D341Med (cell line): ENCODE measurements at regions not wholly inside any gene's neighbourhood (a gene's known extent, or its start where the extent isn't known, plus 50 kb on each side); places are given as distances from the start of the nearest gene placed in this dataset.
A peak's percentile ranks its signal among the peaks of the same experiment; 100 is the strongest.

Experiments
- DNase-seq: peaks from one replicate; pipeline ENCODE4 v3.0.0; 2012; ENCODE audit warnings: low spot score

DNA sequence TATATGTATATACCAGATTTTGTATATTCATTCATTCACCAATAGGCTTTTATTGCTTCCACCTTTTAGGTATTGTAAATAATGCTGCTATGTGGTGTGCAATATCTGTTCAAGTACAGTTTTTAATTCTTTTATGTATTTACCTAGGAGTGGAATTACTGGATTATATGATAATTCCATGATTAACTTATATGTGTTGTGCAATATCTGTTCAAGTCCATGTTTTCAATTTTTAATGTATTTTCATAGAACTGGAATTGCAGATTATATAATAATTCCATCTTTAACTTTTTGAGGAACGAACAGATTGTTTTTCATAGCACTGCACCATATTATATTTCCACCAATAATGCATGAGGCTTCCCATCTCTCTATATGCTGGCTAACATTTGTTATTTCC, 50.6 kb upstream of the L3MBTL4 start:
- no peak for DNase-seq

DNA sequence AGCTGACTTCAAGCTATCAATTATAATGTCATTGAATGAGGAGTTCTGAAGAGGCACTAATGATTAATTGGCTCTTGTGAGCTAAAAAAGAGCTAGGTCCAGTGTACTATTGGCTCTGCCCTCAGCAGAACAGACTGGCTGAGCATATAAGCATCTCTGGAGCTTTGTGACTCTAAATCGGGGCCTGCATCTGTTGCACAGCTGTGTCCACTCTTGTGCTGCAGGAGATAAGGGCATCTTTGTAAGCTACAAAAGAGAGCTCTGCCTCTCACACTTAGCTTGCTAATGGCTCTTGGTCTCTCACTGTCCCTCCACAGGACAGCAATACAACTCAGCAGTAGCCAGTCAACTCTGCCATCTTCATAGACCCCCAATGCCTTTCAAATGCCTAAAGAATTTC, 61.5 kb upstream of the L3MBTL4 start:
- no peak for DNase-seq

DNA sequence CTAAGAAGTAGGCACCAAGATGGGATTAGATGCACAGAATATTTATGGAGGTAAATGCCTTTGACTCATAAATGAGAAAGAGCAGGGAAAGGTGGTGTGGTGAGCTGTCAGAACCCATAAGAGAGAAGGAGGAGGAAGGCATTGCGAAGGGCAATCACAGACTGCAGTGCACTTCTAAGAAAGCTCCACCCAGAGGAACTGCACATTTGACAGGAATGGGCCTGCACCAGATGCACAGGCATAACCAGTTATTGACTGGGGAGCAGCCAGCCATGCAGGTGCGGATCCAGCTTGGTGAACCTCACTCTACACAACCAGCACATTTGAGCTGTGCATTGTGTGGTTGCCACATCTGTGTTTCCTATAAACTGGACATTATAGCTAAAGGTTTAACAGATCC, 62.2 kb upstream of the L3MBTL4 start:
- no peak for DNase-seq

DNA sequence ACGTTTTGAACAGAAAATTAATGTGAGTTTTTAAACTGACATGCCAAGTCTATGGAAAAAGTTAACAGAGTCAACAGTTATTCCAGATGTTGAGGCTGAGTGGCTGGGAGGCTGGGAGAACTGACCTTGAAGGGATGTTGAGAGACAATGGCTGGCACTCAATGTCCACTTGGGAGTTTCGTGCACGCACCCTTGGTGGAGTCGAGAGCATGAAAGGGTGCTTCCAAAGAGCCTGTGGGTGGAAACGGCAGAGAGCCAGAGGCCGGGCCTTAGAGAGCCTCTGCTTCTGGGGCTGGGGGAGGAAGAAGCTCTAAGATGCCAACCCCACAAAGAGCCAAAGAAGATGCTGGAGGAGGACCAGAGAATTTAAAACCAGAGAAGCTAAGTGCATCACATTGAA, 63.4 kb upstream of the L3MBTL4 start:
- no peak for DNase-seq

DNA sequence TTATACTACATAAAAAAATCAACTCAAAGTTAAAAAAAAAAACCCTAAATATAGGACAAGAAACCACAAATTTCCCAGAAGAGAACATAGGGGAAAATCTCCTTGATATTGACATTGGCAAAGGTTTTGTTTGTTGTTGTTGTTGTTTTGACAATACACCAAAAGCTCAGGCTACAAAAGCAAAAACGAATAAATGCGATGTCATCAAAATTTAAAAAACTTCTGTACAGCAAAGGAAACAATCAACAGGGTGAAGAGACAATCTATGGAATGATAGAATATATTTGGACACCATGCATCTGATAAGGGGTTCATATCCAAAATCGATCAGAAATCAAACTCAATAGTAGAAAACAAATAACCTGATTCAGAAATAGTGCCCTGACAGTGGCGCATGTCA, 65.0 kb upstream of the L3MBTL4 start:
- DNase-seq: no peak

DNA sequence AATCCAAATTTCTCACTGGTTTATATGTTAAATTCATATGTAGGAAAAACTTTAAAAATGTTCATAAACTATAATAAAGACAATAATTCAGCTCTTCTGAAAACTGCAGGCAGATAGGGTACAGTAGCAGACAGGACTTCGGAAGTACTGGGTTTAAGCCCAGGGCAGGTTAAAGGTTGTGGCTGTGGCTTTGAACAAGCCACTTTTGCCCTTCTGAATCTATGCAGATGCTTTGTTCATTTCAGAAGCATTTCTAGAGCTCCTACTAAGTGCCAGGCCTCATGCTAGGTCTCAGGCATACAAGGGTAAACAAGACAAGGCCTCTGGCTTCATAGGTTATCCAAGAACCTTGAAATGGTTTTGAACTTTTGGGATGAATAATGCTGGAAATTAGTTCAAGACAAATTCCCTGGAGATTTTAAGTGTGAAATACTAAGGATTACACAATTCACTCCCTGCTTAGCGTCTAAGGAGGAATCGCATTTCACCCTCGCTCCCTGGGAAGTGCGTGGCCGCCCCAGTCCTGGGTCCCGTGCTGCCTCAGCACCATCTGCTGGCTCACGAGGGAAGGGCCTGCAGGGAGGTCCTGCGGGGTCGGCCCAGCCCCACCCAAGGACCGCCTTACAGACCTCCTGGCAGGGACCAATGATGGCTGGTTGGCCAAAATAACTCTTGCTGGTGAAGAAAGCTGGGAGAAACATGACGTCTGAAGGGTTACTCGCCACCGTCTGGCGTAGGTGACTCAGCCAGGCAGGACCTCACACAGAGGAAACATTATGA, 67.7 kb upstream of the L3MBTL4 start:
- peak; percentile 86 for DNase-seq

DNA sequence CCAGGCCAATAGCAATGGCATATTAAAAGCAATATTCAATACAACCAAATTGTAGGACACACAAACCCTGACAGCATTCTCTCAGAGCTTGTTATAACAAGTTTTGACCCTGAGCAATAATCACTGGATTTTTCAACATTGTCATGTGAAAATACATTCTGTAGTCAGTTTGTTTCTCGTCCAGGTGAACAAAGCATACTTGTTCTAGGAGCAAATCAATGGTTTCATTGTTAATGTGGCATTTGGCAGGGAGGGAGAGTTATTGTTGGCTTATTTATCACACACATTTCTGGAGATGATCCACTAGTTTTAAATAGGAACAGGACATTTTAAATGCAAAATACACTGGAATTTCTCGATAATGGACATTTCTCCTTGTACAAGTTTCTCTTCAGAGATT, 69.9 kb upstream of the L3MBTL4 start:
- DNase-seq: no peak

DNA sequence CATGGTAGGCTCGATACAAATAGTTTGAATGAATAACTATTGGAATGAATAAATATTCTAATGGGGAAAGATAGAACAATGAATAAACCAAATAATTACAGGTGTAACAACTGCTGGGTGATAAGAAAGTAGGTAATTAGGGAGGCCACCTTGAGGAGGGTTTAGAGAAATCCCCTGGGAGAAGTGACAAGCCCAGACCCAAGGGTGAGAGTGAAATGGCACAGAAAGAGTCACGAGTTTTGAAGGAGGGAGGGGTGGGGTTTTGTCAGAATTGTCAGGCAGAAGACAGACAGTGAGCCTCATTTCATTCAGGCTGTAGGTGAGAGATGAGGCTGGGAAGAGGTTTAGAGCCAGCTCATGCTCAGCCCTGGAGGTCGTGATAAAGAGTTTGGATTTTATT, 71.6 kb upstream of the L3MBTL4 start:
- DNase-seq: no peak

DNA sequence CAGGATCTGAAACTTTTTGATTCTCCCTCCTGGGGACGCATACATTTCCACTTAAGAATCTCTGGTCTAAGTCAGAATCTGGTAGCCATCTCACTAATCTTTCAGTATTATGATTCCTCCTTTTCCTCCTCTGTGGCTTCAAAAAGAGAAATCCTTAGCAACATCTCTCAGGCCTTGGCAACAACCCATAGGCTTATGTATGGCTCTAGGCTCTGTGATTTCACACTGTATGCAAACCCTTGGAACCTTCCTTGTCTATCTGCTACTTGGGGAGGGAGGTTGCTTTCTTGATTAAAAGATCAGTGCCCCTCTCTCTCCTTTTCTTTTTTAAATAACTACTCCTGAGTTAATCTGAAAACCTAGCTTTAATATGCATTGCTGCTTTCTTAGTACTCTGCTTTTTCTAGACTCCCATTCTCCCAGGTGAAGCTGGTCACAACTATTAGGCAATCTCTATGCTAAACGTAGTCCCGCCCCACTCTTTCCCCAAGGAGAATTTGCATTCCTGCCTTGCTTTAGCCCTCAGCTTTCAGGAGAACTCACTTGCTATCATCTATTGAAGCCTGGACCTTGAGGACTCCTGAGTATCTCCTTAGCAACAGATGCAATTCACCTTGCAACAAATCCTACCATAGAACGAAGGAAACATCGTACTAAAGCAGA, 72.2 kb upstream of the L3MBTL4 start:
- no peak for DNase-seq

DNA sequence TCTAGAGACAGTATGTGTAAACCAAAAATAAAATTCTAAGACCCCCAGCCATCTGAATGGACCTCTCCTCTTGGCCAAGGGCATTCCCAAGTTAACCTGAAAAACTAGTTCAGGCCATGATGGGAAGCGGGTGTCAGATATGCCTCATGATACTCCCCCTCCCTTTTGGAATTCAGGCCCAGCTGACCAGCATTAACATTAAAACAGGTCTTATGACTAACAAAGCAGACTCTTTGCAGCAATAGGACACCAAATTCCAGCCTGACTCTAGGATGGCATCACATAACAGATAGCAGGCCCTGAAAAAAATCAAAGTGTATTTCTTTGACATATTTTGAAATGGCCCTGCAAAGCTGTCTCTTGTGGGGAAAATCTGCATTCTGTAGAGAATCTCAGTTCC, 73.3 kb upstream of the L3MBTL4 start:
- DNase-seq: no peak

DNA sequence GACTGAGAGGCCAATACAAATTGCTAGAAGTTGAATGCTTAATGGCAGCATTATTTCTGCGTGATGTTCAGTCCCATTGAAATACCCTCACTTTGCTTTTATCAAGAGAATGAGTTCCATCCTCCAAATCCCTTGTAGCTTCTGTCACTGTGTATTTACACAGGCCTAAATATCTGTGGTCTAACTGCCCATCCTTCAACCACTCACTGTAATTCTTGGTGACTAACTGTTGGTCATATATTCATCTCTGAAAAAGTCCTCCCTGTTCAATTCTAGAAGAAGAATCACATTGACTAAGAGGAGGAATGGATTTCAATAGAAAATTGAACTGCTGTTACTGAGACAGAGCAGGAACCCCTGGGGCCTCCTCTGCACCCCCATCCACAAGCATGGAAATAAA, 74.2 kb upstream of the L3MBTL4 start:
- no peak for DNase-seq

DNA sequence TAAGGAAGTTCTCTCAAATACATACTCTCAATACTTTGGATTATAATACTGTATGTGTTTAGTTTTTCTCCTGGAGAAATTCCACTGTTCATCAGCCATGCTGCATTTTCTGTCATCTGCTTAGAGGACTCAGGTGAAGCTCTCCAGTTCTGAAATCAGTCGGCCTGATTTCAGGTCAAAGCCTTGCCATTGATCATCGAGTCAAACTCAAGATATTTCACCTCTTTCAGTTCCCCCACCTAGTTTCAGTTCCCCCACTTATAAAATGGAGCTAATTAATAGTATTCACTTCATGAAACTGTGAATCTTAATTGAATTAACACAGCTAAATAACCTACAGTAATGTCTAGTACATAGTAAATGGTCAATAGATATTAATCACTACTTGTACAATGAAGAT, 75.3 kb upstream of the L3MBTL4 start:
- DNase-seq: no peak

DNA sequence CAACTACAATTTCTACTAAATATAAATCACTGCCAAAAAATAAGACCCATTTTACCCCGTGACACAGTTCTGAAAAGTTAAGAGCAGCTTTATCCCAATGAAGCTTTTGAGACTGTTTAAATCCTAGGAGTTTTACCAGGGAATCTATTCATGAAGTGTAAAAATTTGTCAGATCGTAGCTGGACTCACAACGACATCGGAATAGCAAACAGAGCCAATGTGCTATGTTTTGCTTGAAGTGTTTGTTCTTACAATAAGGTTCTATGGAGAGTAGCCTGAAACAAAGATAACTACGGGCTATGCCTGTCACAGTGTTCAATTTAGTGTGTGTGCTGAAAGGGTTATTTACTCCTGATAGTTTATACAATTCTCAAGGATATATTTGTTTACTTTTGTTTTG, 78.5 kb upstream of the L3MBTL4 start:
- no peak for DNase-seq

DNA sequence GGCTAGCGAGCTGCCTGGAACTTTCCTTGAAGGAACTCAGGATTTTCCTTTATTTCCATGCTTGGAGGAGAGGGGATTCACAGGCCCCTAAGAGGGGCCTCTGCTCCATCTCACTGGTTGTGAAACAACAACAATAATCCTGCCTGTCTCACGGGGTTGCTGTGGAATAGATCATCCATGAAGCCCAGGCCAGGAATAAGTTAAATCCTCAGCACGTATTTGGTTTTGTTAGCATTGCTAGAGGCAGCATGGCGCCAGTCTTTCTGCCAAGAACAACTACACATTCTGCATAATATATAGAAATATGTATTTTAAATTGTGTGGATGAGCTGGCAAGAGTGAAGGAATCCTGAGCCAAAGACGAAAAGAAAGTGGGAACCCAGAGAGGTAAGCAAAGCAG, 80.8 kb upstream of the L3MBTL4 start:
- no peak for DNase-seq

DNA sequence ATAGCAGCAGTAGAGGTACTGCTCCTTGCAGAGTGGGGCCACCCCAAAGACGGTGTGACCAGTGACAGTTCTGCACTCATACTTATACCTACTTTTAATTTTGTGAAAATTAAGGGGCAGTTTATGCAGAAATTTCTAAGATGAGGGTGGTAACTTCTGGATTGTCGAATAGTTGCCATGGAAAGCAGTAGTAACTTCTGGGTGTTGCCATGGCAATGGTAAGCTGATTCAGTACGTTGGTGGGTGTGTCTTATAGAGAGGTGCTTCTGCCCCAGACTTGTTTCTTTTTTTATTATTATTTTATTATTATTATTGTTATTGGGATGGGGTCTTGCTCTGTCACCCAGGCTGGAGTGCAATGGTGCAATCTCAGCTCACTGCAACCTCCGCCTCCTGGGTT, 82.8 kb upstream of the L3MBTL4 start:
- no peak for DNase-seq

DNA sequence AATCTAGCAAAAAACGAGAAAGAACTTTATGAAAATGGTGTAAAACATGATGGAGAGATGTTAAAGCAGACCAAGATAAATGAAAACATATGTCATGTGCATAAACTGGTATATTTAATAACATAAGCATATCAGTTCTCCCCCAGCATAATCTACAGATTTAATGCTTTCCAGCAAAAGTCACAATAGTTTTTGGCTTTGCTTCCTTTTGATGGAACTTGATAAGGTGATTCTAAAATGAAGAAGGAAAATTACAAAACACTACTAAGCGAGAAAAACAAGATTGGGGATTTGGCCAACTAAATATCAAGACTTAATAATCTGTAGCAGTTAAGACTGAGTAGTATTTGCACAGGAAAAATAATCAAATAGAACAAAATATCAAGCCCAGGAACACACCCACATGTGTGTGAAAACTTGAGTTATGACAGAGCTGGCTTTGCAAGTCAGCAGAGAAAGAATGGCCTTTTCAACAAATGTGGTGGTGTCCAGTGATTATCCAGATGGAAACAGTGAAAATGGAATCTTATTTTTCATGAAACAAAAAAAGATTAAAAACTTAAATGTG, 83.7 kb upstream of the L3MBTL4 start:
- no peak for DNase-seq

DNA sequence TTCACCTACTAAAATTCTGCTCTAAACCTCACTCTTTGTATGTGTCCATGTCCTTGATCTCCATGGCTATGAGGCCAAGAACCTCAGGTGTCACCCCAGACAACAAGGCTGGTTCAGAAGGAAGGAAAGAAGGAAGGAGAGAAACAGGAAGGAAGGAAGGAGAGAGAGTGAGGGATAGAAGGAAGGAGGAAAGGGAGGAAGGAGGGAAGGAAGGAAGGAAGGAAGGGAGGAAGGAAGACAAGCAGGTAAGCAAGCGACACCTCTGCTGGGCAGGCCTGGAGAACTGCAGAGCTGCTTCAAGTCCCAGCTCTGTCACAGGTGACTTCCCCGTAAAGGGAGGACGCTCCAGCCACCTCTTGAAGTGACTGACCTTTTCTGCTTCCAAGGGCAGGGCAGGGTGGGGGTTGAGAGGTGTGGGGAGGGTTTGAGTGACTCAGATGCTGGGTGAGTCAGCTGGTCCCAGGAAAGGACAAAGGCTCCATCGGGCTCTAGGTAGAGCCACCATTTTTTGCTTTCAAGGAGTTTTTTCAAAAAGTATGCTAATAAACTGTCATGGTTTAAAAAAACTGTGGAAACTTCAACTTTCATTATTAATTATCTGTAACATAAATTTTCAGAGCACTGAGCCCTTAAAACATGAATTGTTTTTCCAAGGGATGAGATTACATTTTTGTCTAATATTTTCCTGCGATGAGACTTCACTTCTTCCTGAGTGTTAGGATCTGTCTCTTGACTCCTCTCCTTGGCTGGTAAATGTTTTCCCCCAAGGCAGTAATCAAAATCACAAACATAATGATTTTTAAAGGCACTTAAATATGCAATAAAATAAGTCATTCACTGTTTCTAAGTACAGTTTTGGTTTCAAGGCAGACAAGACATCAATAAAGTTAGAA, 90.1 kb upstream of the L3MBTL4 start:
- DNase-seq: no peak

DNA sequence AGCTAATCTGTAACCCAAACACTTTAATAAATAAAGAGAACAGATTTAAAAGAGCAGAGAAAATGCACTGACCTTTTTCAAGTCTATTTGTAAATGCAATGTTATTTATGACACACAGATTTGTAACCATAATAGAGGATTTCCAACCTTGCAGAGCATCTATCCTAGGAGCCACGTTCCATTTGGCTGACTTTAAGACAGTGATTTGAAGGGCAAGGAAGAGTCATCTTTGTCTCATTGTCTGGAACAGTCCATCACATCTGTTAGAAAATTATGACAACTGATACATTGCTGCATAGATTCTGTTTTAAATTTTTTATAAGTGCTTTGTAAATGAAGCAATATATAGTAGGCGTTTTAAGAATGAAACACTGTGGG, 90.8 kb upstream of the L3MBTL4 start:
- no peak for DNase-seq

DNA sequence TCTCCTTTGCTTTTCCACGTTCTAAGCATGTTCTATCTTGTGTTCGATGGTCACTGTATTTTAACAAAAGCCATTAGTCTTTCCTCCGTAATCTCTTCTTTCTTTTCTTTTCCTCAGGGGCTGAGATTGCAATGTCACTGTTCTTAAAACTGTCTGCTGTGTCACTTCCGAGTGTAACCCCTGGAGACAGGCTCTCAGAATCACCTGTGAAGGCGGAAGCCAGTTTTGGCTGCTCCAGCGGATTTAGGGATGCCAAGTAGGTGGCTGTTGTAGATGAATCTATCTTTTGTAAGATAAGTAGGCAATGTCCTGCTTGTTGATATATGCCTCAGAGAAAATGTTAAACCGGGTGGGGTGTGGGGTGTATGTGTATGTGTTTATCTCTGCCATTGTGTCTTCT, 94.7 kb upstream of the L3MBTL4 start:
- no peak for DNase-seq

DNA sequence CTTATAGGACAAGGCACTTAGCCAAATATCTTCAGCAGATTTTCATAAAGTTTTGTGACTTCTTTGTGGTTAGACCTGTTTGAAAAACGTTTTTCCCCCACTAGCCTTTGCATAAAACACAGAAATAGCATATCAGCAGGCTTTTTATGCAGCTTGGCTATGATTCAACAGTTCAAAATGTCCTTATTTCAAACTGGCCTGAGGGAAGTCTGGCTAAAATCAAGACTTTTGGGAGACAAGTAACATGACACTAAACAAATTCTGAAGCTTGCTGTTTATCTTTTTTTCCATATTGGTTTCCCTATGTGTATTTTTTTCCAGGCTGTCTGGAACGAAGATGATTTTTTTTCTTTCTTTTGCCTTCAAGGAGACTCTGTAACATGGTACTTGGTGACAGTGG, 95.1 kb upstream of the L3MBTL4 start:
- no peak for DNase-seq

DNA sequence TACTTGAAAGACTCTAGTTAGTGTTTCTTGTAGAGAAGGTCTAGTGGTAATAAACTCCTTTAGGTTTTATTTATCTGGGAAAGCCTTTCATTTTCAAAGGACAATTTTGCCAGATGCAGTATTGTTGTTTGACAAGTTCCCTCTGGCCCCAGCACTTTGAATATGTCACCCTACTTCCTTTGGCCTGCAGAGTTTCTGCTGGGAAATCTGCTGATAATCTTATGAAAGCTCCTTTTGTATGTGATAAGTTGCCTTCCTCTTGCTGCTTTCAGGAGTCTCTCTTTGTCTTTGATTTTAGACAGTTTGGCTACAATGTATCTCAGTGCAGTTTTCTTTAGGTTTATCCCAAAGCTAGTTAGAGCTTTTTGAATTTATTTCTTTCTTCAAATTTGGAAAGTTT, 106.2 kb upstream of the L3MBTL4 start:
- no peak for DNase-seq

DNA sequence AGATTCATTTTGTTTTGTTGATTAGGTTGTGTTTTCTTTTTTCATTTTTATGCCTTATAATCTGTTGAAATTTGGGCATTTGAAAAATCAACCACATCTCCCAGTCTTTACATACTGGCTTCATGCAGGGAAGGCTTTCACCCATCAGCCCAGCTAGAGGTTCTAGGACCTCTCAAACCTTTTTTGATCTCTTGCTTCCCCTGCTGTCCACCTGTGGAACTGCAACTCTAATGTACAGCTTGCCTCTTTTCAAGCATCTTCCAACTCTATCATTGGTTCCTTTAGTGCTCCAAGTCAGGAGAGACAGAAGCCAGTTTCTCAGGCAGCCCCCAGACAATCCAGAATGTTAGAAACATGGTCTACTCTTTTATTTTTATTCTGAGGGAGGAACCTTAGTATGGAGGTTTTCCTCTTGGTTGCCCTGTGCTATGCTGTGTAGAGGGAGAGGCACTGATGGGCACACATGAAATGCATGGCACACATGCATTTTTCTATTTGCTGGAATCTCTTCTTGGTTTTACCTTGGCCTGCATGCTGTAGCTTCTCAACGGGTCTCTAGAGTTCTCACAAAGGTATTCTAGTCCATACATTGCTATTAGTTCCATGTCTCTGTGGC, 107.2 kb upstream of the L3MBTL4 start:
- DNase-seq: peak; percentile 60
